ENCODE measurements at regions not wholly inside any gene's neighbourhood (a gene's known extent, or its start where the extent isn't known, plus 50 kb on each side); places are given as distances from the start of the nearest gene placed in this dataset.

DNA sequence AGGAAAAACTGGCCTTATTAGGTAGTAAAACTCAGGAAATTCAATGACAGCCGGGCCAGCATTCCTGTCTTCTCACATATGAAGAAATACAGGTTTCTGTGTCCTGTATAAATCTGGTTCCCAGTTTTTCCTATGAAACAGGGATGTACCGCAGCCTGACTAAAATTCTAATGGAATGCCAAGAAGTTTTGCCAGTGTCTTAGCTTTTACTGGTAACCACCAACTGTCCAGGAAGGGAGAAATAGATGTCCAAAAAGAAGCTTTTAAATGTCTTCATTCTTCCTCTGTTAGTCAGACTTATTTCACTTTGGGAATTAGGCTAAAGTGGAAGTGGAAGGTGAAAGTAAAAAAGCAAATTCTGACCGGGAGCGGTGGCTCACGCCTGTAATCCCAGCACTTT, 108.0 kb upstream of the TBL1X start:
- no peaks in the 10 kb centered on the region; the same call in 1 of the 2 replicates for H3K9me3 ChIP-seq (ENCODE audit: control insufficient read depth, insufficient read depth, low read length)
- no peak overlapping the region for H4K5ac ChIP-seq (ENCODE audit: low read depth, low read length)
- no peak overlapping the region for H2BK15ac ChIP-seq (ENCODE audit: low read depth, low read length)
- H2BK20ac ChIP-seq (ENCODE audit: low read depth, low read length): peak overlapping the region; percentile 30; the same call in 1 of the 2 replicates
- no peak overlapping the region for H3K14ac ChIP-seq (replicated peaks; ENCODE audit: low read depth, low read length)
- ChIA-PET POLR2A (ENCODE audit: unreplicated experiment) (no interaction called here), CTCF (no interaction called here)
- no peak overlapping the region for H3K9ac ChIP-seq (ENCODE audit: low read depth, low read length)
- in situ Hi-C loops (cut with MboI; ENCODE audit: low sequenced_read_pairs) (loop anchor here (10.0 kb wide), 1 partner anchor 98 kb away; no protein-coding TSS in a partner anchor), intact Hi-C loops (cut with micrococcal nuclease) (no loop called here), dilution Hi-C loops (cut with HindIII; ENCODE audit: low sequenced_read_pairs, unreplicated experiment) (no loop called here)
- WGBS, 2 experiments (ENCODE audit: extremely low coverage in 2 of 2, insufficient read length in 1 of 2): no CpG with 5 or more reads among the region's 5 CpGs
- H3K4ac ChIP-seq (ENCODE audit: low read depth, low read length): 0 out of 2 replicates have a peak overlapping the region, but pooled peaks have one; percentile 19
- no peak overlapping the region for H4K8ac ChIP-seq (ENCODE audit: low read depth in 2 of 2, low read length in 2 of 2)
- no peaks in the 10 kb centered on the region for H4K20me1 ChIP-seq (ENCODE audit: insufficient read depth, low read length)
- H2BK120ac ChIP-seq (ENCODE audit: low read depth, low read length): peak overlapping the region; percentile 53; the same call in 1 of the 2 replicates
- H2BK5ac ChIP-seq (ENCODE audit: low read depth, low read length, poor library complexity, severe bottlenecking): no peak overlapping the region
- no peak overlapping the region for H3K4me2 ChIP-seq (ENCODE audit: low read depth, low read length)
- no peaks in the 10 kb centered on the region for H3K27me3 ChIP-seq (ENCODE audit: control insufficient read depth, insufficient read depth, low read length)
- ATAC-seq (ENCODE audit: low read depth) (no peak), DNase-seq (peak; percentile 33)
- no peak overlapping the region for H3K23ac ChIP-seq (ENCODE audit: low read depth, low read length)
- H2AK9ac ChIP-seq (replicated peaks; ENCODE audit: low read depth, low read length, poor library complexity): no peak overlapping the region
- H3K27ac ChIP-seq (ENCODE audit: insufficient read depth, low read length): no peak overlapping the region
- TF ChIP-seq, protein P1, sequence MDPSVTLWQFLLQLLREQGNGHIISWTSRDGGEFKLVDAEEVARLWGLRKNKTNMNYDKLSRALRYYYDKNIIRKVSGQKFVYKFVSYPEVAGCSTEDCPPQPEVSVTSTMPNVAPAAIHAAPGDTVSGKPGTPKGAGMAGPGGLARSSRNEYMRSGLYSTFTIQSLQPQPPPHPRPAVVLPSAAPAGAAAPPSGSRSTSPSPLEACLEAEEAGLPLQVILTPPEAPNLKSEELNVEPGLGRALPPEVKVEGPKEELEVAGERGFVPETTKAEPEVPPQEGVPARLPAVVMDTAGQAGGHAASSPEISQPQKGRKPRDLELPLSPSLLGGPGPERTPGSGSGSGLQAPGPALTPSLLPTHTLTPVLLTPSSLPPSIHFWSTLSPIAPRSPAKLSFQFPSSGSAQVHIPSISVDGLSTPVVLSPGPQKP (IDR thresholded peaks at IDR 0.05; ENCODE audit: borderline replicate concordance, low read depth, low read length): no peak
- TF ChIP-seq CEBPB (IDR thresholded peaks at IDR 0.05; ENCODE audit: low read depth, low read length) (no peak), FOS (IDR thresholded peaks at IDR 0.05; ENCODE audit: low read depth, low read length) (no peak), RCOR1 (IDR thresholded peaks at IDR 0.05; ENCODE audit: insufficient replicate concordance, low read length) (no peak), CTCF (conservative IDR thresholded peaks at IDR 0.05; ENCODE audit: low read depth, low read length) (no peak)
- H3K56ac ChIP-seq (ENCODE audit: extremely low read depth, insufficient read depth, low read length): no peak overlapping the region
- H4K91ac ChIP-seq (ENCODE audit: insufficient read depth, low read depth, low read length): no peak overlapping the region
- H2AFZ ChIP-seq (replicated peaks; ENCODE audit: low read length, poor library complexity): no peak overlapping the region
- no TSS peak for BruUV-seq (replicated peaks)
- peaks cover 6% of the 10 kb centered on the region for H3K4me1 ChIP-seq (ENCODE audit: control insufficient read depth, insufficient read depth, low read length)
- no peak overlapping the region for H3K18ac ChIP-seq (ENCODE audit: low read depth, low read length)
- no peak overlapping the region for H2AK5ac ChIP-seq (ENCODE audit: low read depth, low read length)
- H3K9me1 ChIP-seq (ENCODE audit: insufficient read depth, low read length): 0 out of 2 replicates have a peak, but pooled peaks cover 3% of the 10 kb centered on the region
- no peaks in the 10 kb centered on the region for H3K36me3 ChIP-seq (ENCODE audit: control insufficient read depth, insufficient read depth, low read length)
- no peak overlapping the region for H3K4me3 ChIP-seq (ENCODE audit: insufficient read depth, low read depth, low read length)
- H3K79me1 ChIP-seq (ENCODE audit: low read depth in 1 of 2, low read length in 2 of 2): no peaks in the 10 kb centered on the region

Measured in IMR-90 (cell line).